HG03103 (cell line): ENCODE measurements at regions not wholly inside any gene's neighbourhood (a gene's known extent, or its start where the extent isn't known, plus 50 kb on each side); places are given as distances from the start of the nearest gene placed in this dataset.
"Not testable (repeated sequence)": the region's sequence is repeated elsewhere in the genome, so short reads cannot be mapped to it uniquely, and the experiment has no call there.

Source experiments
- ATAC-seq: cut with Tn5 transposase; IDR thresholded peaks from one replicate; pipeline ENCODE4 v1.9.1; 2021; ENCODE audit warnings: low read depth; ENCODE audit not compliant: unreplicated experiment

DNA sequence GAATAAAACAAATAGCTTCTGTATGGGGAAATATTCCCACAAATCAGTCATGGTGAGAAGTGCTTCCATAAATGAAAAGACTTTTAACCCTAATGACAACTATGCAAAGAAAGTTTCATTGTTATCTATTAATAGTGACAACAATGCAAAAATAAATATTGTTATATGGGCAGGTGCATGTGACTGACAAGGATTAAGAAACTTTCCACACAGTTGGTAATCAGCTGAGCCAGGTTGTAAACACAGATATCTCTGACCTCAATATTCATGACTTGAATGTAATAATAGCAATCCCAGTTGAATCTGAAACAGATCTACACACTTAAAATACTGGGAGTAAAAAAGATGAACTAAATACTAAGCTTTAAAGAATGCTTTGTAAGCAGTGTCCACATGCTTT lies 517.0 kb upstream of the SOX11 start:
- ATAC-seq = no peak

DNA sequence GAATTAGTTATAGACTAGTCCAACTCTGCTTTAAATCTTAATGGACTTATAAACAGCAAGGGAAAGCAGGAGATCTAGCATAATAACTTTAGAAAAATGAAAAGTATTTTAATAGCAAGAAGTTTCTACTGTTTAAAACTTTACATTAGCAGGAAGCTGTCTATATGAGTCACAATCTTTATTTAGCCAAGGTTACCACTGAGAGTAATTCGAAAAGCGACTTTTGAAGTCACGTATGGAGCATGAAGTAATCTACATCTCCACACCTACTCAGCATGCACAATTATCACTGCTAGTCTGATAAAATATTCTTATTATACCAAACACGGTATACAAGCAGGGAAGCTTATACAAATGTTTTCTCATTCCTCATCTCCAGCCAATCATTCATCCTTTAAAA lies 515.4 kb upstream of the SOX11 start:
- ATAC-seq = no peak

DNA sequence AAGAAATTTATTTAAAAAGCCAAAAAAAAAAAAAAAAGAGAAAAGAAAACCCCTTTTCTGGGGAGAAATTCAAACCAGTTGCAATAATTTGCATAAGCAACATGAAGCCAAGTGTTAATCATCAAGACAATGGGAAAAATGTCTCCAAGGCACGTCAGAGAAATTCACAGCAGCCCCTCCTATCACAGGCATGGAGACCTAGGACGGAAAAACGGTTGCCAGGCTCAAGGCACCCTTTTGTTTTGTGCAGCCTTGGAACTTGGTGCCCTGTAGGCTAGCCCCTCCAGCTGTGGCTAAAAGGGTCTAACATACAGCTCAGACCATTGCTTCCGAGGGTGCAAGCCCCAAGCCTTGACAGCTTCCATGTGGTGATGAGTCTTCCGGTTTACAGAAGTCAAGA lies 509.2 kb upstream of the SOX11 start:
- no peak for ATAC-seq

DNA sequence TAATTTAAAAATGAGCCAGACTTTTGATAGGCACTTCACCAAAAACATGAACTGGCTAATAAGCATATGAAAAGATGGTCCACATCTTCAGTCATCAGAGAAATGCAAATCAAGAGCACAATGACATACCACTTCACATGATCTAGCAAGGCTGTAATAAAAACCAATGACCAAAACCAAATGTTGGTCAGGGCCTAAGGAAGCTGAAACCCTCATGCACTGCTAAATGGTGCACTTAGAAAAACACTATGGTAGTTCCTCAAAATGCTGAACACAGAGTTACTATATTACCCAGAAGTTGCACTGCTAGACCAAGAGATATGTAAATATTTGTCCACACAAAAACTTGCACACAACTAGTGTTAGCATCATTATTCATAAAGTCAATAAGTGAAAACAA lies 504.9 kb upstream of the SOX11 start:
- no peak for ATAC-seq

DNA sequence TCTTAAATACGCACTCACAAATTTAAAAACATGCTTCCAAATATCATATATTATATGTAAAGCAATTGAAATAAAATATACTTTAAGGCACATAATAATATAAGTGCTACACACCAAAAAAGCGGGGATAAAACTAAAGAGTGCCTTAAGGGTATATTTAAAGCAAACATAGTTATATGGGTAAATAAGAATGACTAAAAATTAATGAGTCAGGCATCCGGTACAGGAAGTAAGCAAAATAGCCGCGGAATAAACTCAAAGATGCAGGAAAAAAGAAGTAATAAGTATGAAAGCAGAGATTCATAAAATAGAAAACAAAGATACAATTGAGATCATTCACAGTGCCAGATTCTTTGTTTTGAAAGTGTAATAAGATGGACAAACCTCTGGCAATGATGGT lies 503.5 kb upstream of the SOX11 start:
- ATAC-seq = no peak

DNA sequence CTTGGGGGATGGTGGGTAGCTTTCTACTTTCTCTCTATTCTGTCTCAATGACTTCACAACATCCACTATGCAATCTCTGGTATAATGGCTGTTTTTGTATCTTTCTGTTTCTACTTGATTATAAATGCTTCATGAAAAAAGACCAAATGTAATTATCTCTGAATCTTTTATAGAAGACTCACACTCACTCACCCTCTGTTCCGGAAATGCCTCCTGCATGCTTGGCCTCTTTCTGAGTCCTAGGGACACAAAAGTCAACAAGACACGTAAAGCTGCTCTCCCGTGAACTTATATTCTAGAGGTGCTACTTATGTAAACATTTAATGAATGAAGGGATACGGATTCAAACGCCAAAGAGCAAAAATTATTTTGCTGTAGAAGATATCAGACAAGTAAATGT lies 502.2 kb upstream of the SOX11 start:
- no peak for ATAC-seq

DNA sequence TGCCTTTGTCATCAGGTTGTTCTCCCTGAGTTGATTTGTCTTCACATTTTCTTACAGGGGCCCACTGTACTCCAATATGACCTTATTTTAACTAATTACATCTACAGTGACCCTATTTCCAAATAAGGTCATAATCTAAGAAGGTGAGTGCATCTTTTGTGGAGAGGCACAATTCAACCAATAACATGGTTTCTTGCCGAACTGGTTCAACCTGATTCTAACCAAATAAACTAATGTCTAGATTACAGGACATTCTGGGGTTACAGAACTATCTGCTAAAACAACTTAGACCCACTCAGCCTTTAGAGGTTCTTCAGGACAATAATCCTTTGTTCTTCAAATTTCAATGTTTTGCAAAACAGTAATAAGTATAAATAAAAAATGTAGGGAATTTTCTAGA lies 496.5 kb upstream of the SOX11 start:
- ATAC-seq = no peak

DNA sequence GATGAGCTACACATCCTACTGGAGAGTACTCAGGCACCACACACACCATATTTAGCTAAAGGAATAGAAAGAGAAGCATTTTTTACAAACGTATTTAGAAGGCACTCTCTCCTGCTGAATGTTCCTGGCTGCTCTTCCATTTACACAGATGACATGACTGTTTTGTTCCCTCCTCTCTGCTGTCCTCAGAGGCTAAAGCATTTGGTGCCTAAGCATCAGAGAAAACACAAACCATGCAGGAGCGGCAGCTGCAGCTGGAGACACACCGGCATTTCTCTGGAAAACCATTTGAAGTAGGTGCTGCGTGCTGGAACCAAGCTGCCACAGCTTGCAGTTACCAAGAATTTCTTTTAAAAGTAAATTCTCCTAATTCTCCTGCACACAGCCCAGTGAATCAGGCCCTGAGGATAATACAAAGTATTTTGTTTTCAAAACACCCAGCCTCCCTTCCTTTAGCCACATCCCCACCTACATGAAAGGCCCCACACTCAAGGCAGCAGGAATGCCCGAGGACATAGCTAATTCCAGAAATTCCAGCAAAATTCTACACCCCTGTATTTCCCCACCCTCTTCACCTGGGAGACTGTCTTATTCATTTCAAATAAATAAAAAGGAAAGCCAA lies 488.9 kb upstream of the SOX11 start:
- ATAC-seq = no peak

DNA sequence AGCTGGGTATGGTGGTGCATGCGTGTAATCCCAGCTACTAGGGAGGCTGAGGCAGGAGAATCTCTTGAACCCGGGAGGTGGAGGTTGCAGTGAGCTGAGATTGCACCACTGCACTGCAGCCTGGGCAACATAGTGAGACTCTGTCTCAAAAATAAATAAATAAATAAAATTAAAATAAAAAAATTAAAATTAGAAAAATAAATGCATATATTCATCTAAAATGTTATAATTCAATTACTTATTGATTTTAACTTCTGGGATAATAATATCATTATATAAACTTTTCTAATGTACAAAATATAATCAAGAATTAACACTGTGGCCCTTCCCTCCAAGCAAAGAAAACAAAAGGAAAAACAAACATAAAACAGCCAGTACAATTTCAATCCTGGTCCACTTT lies 485.4 kb upstream of the SOX11 start:
- ATAC-seq = not testable (repeated sequence)

DNA sequence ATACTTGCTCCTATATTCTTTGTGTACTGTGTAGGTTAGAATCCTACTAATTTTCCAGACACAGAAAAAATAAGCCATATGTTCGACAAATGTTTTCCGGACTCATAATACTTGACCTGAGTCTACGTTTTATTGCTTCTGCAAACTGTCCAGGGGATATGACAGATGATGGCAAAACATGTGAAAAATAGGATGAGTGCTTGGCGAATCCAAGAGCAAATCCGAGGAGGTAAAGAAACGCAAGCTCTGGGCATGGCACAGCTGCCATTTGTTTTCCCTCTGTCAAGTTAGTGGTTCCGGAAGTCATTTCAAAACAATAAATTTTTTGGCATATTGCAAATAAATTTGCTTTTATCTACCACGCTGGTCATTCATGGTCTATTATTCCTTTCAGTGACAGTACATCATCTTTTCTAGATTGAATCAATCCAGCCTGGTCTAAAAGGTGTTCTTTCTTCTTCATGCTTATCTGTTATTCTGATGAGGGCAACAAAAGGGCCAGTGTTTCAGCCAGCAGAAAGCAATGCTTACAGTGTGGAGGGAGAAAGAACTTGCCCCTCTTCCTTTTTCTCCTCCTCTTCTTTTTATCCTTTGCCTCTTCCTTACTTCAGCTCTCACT lies 476.1 kb upstream of the SOX11 start:
- ATAC-seq = no peak

DNA sequence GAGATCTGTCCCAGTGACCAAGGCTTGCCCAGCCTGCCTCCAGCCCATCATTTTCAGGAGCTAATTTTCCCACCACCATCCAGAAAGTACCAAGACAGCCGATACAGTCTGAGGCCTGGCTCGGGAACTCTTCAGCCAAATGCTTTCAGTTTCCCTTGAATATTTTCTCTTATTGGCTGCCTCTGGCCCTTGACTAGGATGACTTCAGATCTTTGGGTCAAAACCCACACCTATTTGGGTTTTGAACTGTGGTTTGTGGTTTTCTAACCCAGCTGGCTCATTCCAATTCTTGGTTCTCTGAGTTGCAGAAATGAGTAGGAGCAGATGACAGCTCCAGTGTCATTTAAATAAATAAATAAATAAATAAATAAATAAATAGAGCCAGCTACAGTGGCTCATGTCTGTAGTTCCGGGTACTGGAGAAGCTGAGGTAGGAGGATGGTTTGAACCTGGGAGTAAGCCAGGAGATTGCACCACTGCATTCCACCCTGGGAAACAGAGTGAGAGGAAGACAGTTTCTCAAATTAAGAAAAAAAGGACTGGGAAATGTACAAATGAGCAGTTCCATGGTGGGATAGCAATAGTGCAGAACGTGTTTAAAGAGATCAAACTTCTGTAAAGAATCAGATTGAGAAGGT lies 465.0 kb upstream of the SOX11 start:
- ATAC-seq = no peak

DNA sequence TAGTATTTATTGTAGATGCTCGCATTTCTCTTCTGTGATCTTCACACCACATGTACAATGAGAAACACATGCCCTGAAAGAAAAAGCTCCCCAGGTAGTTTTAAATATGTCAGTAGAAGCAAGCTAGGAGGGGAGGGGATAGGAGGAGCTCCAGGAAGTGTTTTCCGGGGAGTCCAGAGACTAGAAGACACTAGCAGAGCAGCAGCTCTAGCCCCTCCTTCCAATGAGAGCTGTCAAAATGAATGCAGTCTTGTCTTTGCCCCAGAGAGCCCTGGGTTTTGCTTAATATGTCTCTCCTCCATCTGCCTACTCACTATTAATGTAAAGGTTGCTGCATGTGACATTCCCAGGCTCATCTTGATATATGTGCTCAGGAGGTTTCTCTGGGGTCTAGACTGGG lies 462.6 kb upstream of the SOX11 start:
- no peak for ATAC-seq

DNA sequence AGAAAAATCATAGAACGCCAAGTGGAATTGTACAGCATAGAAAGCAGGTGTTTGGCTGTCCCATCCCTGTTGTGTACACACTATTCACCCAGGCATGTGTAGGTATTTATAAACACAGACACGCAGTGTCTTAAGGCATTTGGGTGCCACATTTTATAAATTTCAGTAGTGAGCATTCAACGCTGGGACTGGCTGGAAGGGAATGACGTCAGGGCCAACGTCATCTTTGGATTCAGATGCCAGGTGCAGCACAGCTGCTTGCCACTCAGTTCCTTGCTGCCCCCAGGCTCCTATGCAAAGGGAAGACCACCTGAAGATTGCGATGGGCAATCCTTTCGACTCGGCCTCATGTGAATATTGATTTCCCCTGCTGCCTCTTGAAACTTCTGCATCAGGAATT lies 461.7 kb upstream of the SOX11 start:
- no peak for ATAC-seq

DNA sequence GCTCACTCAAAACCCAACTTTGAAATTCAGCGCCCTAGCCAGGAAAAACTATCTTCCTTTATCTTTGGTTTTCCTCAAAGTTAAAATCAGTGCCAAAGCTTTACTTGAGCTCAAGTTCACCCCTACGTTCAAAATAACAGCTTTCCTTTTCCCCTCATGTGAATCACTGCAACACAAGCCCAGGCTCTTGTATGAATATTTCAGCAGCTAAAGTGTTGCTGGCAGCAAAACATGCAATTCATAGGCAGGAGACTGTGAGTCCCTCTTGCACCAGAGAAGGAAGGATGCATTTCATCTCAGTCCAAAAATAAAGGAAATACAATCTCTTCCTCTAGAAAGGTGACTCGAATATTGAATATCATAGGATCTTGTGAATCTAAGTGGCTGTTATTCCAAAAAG lies 461.3 kb upstream of the SOX11 start:
- ATAC-seq = no peak

DNA sequence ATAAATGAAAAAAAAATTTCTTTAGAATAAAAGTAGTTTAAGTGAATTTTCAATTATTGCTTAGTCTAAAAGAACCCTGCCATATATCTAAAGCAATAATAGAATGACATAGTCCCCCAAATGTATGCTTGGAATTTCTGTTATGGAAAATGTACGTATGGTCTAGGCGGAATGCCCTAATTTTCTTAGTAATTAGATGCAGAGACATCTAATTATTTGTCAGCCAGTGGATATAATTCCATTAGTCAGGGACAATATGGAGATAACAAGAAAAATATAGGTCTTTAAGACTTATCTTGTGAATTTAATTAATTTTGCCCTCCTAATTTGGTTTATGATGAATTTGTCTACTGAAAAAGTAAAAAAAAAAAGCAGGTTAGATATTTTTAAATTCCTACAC lies 460.9 kb upstream of the SOX11 start:
- no peak for ATAC-seq

DNA sequence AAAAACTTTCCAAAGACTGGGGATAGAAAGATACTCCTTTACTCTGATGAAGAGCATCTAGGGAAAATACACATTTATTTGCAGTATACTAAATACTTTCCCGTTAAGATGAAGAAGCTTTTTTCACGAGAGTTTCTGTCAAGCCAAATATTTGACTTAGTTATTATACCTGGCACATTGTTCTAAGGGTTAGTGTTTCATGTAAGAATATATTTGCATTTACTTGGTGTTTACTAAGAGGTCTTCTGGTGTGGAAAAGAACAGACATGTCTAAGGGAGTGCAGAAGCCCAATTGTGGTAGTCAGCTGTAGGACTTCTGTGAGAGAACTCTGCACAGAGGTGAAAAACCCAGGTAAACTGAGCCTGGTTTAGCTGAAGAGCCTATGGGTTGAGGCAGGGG lies 457.6 kb upstream of the SOX11 start:
- ATAC-seq = no peak

DNA sequence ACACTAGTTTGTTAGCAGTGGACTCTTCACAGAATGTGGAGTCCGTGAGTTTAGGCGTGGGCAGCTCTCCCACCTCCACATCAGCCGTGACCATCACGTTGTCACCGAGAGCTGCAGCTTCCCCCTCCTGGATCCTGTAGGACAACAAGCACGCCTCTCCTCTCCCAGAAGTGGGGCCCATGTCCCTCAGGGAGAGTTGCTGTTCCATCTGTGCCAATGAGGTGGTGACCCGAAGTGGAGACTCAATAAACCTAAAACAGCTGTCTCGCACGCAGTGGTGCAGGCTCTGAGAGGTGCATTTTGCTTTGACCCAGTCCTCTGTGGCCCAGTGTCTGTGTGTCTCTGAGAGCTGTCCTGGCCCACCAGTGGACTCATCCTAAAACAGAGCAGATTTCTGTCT lies 456.5 kb upstream of the SOX11 start:
- ATAC-seq = no peak

DNA sequence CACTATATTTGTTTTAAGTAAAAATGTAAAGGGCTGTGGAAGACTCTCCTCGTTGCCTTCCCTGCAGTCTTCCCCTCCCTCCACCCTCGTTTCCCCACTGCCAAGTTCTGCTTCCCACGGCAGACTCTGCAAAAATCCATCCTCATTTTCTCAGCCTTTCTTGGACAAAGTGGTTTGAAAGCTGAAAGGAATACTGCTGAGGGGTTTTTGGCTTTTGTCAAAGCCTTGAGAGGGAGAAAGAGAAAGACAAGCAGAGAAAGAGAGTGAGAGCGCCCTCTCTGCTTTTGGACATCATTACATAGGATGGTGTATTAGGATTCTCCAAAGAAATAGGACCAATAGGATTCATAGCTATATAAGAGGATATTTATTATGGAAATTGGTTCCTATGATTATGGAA lies 455.9 kb upstream of the SOX11 start:
- ATAC-seq = no peak

DNA sequence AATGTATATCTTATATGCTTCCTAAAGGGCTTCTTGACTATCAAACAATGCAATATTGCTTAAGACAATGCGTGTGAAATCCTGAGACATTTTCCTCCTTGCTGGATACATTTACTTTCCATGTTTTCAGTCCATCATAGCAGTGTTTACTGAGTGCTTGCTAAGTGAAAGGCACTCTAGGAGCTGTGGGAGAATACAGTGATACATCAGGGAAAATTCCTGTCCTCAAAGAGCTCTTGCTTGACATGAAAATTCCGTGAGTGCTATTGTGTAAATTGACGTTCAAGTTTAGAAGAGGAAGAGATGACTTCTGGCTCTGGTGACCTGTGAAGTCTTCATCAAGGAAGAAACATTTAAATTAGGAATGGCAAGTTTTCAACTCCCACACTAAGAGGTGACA lies 449.4 kb upstream of the SOX11 start:
- ATAC-seq = no peak

DNA sequence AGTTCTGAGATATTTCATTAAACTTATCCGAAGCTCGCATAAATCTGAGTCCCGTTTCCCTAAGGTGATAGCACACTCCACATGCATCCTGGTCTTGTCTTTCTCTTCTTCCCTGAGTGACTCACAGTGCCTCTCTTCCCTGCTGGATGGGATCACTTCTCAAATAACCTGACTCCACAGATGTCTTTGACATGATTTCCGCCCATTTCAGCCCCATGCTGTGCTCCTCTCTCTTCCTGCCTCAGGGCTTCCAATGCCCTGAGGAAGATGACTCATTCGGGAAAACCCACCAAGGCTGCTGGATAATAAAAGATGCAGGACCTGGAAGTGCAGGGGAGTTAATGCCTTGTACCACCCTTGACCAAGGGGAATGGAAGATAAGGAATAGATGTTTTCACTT lies 441.7 kb upstream of the SOX11 start:
- ATAC-seq = no peak

DNA sequence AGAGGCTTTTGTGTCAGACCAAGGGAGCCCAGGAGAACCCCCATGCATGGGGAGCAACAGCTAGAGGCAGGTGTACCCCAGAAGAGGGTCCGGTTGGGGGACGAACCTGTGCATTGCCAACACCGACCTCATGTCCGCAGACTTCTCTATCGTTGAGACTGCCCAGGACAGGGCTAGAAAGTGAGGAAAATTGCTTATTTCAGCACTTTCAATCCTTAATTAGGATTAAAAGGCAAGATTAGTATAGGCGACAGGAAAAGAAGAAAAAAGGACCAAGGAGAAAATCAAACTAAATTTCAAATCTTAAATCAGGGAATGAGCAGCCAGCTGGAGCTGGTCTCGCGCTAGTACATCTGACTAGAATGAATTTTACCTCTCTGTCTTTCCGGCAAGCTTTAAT lies 438.9 kb upstream of the SOX11 start:
- no peak for ATAC-seq

DNA sequence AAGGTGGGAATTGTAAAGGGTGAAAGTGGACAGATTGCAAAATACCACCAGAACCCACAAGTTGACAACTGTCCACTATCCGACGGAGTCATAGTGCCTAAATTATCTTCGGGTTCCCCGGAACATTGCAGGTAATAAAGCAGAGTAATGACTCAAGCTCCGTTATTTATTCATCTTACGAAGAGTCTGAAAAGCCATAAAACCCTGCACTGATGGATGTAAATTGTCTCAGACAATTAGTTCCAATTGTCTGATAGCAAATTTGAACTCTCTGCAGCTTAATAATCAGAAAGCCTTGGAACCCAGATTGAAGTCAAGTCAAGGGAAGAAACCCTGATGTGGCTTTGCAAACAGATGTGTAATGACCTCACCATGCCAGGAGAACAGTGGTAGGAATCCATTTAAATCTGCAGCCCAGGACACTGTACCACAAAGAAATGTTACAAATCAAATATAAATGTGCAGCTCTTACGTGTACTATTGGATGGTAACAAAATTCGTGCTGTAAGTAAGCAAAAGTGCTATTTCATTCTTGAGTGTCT lies 437.3 kb upstream of the SOX11 start:
- no peak for ATAC-seq
